HS-27A (cell line): ENCODE measurements at regions not wholly inside any gene's neighbourhood (a gene's known extent, or its start where the extent isn't known, plus 50 kb on each side); places are given as distances from the start of the nearest gene placed in this dataset.
"Not testable (repeated sequence)": the region's sequence is repeated elsewhere in the genome, so short reads cannot be mapped to it uniquely, and the experiment has no call there.

Experiments
- DNase-seq: peaks from one replicate; pipeline ENCODE4 v3.0.0-alpha.2; 2012; ENCODE audit warnings: low read depth, missing footprints

- DNase-seq, result not testable (repeated sequence)
These were observed 571.3 kb upstream of the PCDH7 start for GRCh38 chr4:30148828-30149227.

- DNase-seq, result not testable (repeated sequence)
These were observed 570.6 kb upstream of the PCDH7 start for GRCh38 chr4:30149539-30149938.

- no peak for DNase-seq
These were observed 566.7 kb upstream of the PCDH7 start for GRCh38 chr4:30153427-30153826.

- no peak for DNase-seq
These were observed 560.0 kb upstream of the PCDH7 start for GRCh38 chr4:30160140-30160539.

- DNase-seq, result no peak
These were observed 547.8 kb upstream of the PCDH7 start for GRCh38 chr4:30172416-30172815.

DNA sequence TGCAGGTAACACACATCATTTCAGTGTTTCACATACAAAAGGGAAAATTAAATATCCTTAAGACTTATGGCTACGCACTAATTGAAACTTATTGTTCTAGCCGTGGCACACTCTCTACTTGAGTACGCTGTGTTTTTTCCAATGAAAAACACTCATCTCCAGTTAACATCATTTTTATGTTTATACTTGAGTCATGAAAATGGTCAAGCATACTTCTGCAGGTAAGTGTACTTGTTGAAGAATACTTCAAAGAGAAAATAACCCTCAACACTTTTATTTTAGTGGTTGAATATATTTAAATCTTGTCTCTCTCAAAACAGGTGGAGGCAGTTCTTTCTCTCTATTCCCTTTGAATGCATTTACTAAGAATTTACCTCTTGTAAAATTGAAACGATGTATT lies 538.7 kb upstream of the PCDH7 start:
- no peak for DNase-seq

DNA sequence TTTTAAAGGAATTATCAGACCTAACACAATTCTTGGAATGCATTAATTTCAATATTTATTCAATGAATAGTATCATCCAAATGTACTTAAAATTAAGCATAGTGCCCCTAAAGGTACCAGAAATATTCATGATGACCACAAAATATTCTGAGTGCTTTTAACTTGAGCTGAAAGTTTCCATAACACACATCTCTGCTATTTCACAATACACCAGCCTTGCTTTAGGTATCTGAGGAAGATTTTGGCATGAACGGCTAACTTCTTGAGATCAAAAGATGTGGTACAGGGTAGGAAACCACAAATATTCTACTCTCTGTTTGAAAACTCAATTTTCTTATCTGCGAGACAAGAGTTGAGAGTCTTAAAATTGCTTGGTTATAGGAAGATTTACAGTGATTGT lies 538.3 kb upstream of the PCDH7 start:
- DNase-seq, result no peak

GRCh38 chr4:30182786-30183185 lies 537.4 kb upstream of the PCDH7 start:
- DNase-seq, result no peak

DNA sequence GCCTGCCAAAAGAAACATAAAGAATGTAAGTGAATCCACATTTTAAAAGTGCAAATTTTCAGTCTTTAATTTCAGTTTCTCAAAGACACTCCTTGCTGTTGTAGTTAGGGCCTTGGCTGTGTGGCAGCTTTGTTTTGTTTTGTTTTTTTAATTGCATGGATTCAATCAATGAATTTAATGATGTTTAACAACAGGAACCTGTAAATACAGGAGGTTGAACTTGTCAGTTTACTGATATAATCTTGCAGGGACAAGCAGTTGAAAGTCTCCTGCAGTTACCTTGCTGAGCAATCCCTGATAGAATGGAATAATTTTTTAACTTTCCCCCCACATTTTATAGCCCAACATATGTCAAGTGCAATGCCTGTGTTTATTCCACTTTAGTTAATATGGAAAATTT lies 528.3 kb upstream of the PCDH7 start:
- no peak for DNase-seq

- DNase-seq, result no peak
These were observed 512.8 kb upstream of the PCDH7 start for GRCh38 chr4:30207389-30207788.

GRCh38 chr4:30208731-30209435 lies 511.3 kb upstream of the PCDH7 start:
- DNase-seq, result no peak

DNA sequence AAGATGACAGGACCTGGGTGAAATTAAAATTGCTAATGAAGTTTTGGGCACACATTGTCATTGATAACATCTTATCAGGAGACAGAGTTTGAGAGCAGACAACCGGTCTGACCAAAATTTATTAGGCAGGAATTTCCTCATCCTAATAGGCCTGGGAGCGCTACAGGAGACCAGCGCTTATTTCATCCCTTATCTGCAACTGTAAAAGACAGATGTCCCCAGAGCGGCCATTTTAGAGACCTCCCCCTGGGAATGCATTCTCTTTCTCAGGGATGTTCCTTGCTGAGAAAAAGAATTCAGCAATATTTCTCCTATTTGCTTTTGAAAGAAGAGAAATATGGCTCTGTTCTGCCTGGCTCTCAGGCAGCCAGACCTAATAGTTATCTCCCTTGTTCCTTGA lies 504.2 kb upstream of the PCDH7 start:
- not testable (repeated sequence) for DNase-seq

DNA sequence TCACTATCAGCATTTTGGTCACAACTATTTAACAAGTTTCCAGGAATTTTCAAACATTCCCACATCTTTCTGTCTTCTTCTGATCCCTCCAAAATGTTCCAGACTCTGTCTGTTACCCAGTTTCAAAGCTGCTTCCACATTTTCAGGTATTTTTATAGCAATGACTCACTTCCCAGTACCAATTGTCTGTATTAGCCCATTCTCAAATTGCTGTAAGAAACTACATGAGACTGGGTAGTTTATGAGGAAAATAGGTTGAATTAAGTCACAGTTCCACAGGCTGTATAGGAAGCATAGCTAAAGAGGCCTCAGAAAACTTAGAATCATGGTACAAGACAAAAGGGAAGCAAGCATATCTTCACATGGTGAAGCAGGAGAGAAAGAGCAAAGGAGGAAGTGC lies 475.0 kb upstream of the PCDH7 start:
- no peak for DNase-seq

DNA sequence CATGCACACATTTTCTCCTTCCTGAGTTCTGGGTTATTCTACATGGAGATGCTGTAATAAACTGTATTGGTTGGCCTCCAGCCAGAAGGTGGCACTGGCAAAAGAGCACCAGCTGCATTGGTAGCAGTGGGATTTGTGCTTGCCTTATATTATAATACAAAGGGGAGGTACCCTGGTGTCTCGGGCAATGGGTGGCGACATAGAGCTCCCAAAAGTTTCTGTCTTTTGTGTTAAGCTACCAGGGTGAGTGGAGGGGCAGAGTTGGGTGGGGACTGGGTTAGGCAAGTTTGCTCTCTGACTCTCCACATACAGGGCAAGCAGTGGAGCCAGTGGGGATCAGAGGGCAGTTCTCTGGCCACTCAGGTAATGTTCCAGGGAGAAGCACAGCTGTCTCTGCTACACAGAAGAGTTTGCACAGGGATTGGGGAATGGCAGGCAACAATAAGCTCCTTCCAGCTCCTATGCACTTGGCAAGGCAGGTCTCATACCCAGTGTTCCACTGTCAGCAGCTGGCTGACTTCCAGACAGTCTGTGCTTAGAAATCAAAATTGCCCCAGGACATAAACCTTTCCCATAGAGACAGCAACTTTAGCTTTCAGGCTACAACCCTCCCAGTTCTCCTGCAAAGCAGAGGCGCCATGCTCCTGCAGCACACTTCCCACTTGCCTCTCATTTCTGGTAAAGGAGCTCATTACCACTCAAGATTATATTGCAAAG lies 463.9 kb upstream of the PCDH7 start:
- no peak for DNase-seq

GRCh38 chr4:30258949-30259348 lies 461.2 kb upstream of the PCDH7 start:
- no peak for DNase-seq

DNA sequence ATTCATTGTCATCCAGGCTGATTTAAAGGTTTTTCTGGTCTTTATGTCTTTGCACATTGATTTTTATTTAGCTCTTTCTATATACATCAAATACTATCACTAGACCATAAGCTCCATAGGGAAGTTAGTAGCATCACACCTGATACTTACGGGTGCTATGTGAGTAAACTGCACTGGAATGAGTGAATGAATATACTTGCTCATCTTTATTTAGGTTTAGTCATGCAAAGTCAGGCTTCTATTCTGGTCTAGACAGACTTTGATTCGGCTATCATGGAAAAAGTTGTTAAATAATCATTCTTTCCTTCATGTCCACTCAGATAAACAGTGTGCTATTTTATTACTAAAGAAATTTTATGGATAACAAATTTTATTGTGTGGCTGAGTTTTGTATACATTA lies 457.8 kb upstream of the PCDH7 start:
- no peak for DNase-seq

DNA sequence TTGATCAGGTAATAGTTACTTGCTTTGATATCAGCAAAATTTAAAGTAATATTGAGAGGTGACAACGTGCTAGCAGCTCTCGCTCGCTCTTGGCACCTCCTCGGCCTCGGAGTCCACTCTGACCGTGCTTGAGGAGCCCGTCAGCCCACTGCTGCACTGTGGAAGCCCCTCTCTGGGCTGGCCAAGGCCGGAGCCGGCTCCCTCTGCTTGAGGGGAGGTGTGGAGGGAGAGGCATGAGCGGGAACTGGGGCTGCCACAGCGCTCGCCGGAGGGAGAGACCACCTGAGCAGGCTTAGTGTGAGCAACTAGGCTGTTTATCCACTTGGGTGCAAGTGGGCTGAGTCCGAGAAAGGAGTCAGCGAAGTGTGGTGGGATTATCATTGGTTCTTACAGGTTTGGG lies 455.7 kb upstream of the PCDH7 start:
- no peak for DNase-seq

GRCh38 chr4:30265716-30266115 lies 454.5 kb upstream of the PCDH7 start:
- DNase-seq, result no peak

DNA sequence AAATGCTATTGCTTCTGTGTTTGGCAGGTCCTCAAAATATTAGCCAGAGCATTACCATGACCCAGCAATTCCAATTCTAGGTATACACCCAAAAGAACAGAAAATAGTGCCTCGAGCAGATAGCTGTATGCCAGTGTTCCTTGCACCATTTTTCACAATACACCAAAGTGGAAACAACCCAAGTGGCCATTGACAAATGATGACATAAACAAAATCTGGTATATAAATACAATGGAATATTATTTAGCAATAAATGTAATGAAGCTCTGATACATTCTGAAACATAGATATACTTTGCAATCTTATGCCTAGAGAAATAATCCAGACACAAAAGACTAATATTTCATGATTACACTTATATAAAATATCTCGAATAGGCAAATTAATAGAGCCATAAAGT lies 451.8 kb upstream of the PCDH7 start:
- no peak for DNase-seq

GRCh38 chr4:30269850-30270249 lies 450.3 kb upstream of the PCDH7 start:
- DNase-seq, result no peak

- DNase-seq, result no peak
These were observed 438.2 kb upstream of the PCDH7 start for GRCh38 chr4:30281986-30282385.

GRCh38 chr4:30283336-30283735 lies 436.8 kb upstream of the PCDH7 start:
- no peak for DNase-seq

- no peak for DNase-seq
These were observed 425.9 kb upstream of the PCDH7 start for GRCh38 chr4:30294295-30294694.

DNA sequence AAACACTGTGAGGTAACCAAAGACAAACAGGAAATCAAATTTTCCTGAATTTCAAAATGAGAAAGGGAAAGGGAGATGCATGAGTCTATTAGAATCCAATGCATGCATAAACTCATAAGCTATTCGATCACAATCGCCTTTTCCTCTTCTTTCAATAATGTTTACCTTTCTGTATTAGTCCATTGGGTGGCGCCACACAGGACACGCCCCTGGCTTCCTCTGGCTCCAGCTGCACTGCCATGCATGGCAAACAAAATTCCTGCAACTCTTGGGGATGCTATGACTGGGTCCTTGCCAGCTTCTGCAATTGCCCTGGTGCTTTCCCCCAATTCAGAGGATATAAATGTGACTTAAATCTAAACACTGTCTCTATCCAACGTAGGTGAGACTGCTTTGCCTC lies 424.5 kb upstream of the PCDH7 start:
- DNase-seq, result no peak
